Activated naive CD4-positive, alpha-beta T cell treated with anti-CD3 and anti-CD28 coated beads, Interleukin-2, amount 50 U/mL, for 24 hours (primary cell): ENCODE measurements at regions not wholly inside any gene's neighbourhood (a gene's known extent, or its start where the extent isn't known, plus 50 kb on each side); places are given as distances from the start of the nearest gene placed in this dataset.

ENCODE experiments used
- H3K27ac Mint-ChIP-seq: one replicate; pipeline ENCODE4 v1.8.0; 2021; ENCODE audit warnings: mild to moderate bottlenecking, mixed read lengths
- H3K27me3 Mint-ChIP-seq: one replicate; pipeline ENCODE4 v1.8.0; 2021; ENCODE audit warnings: mixed read lengths
- H3K36me3 Mint-ChIP-seq: one replicate; pipeline ENCODE4 v1.8.0; 2021; ENCODE audit warnings: mixed read lengths
- H3K4me1 Mint-ChIP-seq: one replicate; pipeline ENCODE4 v1.8.0; 2021; ENCODE audit warnings: mixed read lengths
- H3K4me3 Mint-ChIP-seq: one replicate; pipeline ENCODE4 v1.8.0; 2021; ENCODE audit warnings: mild to moderate bottlenecking, mixed read lengths
- H3K9me3 Mint-ChIP-seq: one replicate; pipeline ENCODE4 v1.8.0; 2021; ENCODE audit warnings: mixed read lengths

GRCh38 chr12:46435029-46435428 lies 62.5 kb upstream of the SLC38A2 start:
- Mint-ChIP-seq H3K27me3 (no peaks in the 10 kb centered on the region), H3K36me3 (no peaks in the 10 kb centered on the region), H3K4me1 (peaks cover 24% of the 10 kb centered on the region), H3K9me3 (no peaks in the 10 kb centered on the region), H3K27ac (no peak overlapping the region), H3K4me3 (no peak overlapping the region)

GRCh38 chr12:46433829-46434228 lies 61.3 kb upstream of the SLC38A2 start:
- no peaks in the 10 kb centered on the region for H3K36me3 Mint-ChIP-seq
- peaks cover 35% of the 10 kb centered on the region for H3K4me1 Mint-ChIP-seq
- H3K27ac Mint-ChIP-seq: peak overlapping the region; percentile 75
- H3K27me3 Mint-ChIP-seq: no peaks in the 10 kb centered on the region
- H3K9me3 Mint-ChIP-seq: no peaks in the 10 kb centered on the region
- no peak overlapping the region for H3K4me3 Mint-ChIP-seq

GRCh38 chr12:46432325-46432724 lies 59.8 kb upstream of the SLC38A2 start:
- H3K27ac Mint-ChIP-seq: no peak overlapping the region
- H3K4me3 Mint-ChIP-seq: no peak overlapping the region
- peaks cover 35% of the 10 kb centered on the region for H3K4me1 Mint-ChIP-seq
- H3K27me3 Mint-ChIP-seq: no peaks in the 10 kb centered on the region
- H3K9me3 Mint-ChIP-seq: no peaks in the 10 kb centered on the region
- H3K36me3 Mint-ChIP-seq: peaks cover 2% of the 10 kb centered on the region

GRCh38 chr12:46430340-46430948 lies 57.9 kb upstream of the SLC38A2 start:
- H3K9me3 Mint-ChIP-seq: no peaks in the 10 kb centered on the region
- H3K27ac Mint-ChIP-seq: peak overlapping the region; percentile 98
- no peaks in the 10 kb centered on the region for H3K27me3 Mint-ChIP-seq
- peaks cover 35% of the 10 kb centered on the region for H3K4me1 Mint-ChIP-seq
- H3K4me3 Mint-ChIP-seq: peak overlapping the region; percentile 82
- peaks cover 2% of the 10 kb centered on the region for H3K36me3 Mint-ChIP-seq
